A549 (cell line): ENCODE measurements at regions not wholly inside any gene's neighbourhood (a gene's known extent, or its start where the extent isn't known, plus 50 kb on each side); places are given as distances from the start of the nearest gene placed in this dataset.
A peak's percentile ranks its signal among the peaks of the same experiment; 100 is the strongest.

Experiments used
- ATAC-seq, 2 experiments: fragments of 200-7000 bp in 1 of 2; fragments of >200 bp in 1 of 2; cut with Nextera tagmentation in 1 of 2; cut with Tn5 transposase in 1 of 2; 3 replicates each; pipeline versions ENCODE4 v1.8.0 to v1.9.1; 2018 to 2020; ENCODE audit warnings: mild to moderate bottlenecking in 1 of 2, moderate library complexity in 1 of 2
- CTCF ChIA-PET: fragments of 300-600 bp; sonication (Branson Sonifier 250); formaldehyde crosslinking; extraction: SDS; loops from one replicate; lab custom pipeline; 2021; ENCODE audit warnings: antibody characterized with exemption, inconsistent platforms; lab: Yijun Ruan, JAX
- POLR2A ChIA-PET: fragments of 350-600 bp; formaldehyde crosslinking; extraction: SDS; loops from one replicate; lab custom pipeline; 2021; ENCODE audit warnings: antibody characterized with exemption, inconsistent platforms; lab: Yijun Ruan, JAX
- DNase-seq, 2 experiments: peaks; one replicate each; pipeline versions ENCODE4 v3.0.0 to v3.0.0-alpha.2; 2011 to 2016; ENCODE audit warnings: low read depth in 1 of 2, low spot score in 1 of 2
- FAIRE-seq: peaks from 2 replicates; lab custom pipeline; 2011; peaks lifted over from hg19 to GRCh38; lab: Jason Lieb, UNC
- H3K27ac ChIP-seq, 2 experiments: fragments of >200 bp; sonication (Bioruptor Twin); formaldehyde crosslinking; 3 replicates each; pipeline ENCODE4 v1.5.1; 2016 to 2017
- H3K4me1 ChIP-seq: fragments of >200 bp; sonication (Bioruptor Twin); formaldehyde crosslinking; 3 replicates; pipeline ENCODE4 v1.6.1; 2016
- H3K4me2 ChIP-seq: fragments of >200 bp; sonication (Bioruptor Twin); formaldehyde crosslinking; 3 replicates; pipeline ENCODE4 v1.6.1; 2016
- H3K4me3 ChIP-seq: fragments of >200 bp; sonication (Bioruptor Twin); formaldehyde crosslinking; 3 replicates; pipeline ENCODE4 v1.5.1; 2016
- H3K9me3 ChIP-seq: fragments of >200 bp; sonication (Bioruptor Twin); formaldehyde crosslinking; 3 replicates; pipeline ENCODE4 v1.6.1; 2016
- ATOH8 ChIP-seq: fragments of 250-450 bp; sonication (Bioruptor Pico); IDR thresholded peaks from 2 replicates; pipeline ENCODE4 v1.5.0; 2020; ENCODE audit warnings: low read depth, mild to moderate bottlenecking, moderate library complexity
- BHLHE40 ChIP-seq: IDR thresholded peaks from 2 replicates; pipeline ENCODE4 v1.6.1; 2012; ENCODE audit warnings: low read depth, low read length, inconsistent platforms
- CBX8 ChIP-seq: fragments of 200-600 bp; sonication (generic); IDR thresholded peaks from 2 replicates; pipeline ENCODE4 v1.6.1; 2016
- CEBPB ChIP-seq, 2 experiments: fragments of >200 bp in 1 of 2; sonication (Bioruptor Twin) in 1 of 2; formaldehyde crosslinking in 1 of 2; IDR thresholded peaks; 2 replicates each; pipeline ENCODE4 v1.6.1; 2012 to 2016
- EHF ChIP-seq: fragments of 250-450 bp; sonication (Bioruptor Pico); IDR thresholded peaks from 2 replicates; pipeline ENCODE4 v1.5.0; 2020; ENCODE audit warnings: mild to moderate bottlenecking
- ELK1 ChIP-seq: fragments of 150-350 bp; IDR thresholded peaks from 2 replicates; pipeline ENCODE4 v1.6.1; 2014; ENCODE audit warnings: low read depth, mild to moderate bottlenecking, low read length
- EP300 ChIP-seq, 2 experiments: fragments of >200 bp; sonication (Bioruptor Twin); formaldehyde crosslinking; IDR thresholded peaks; 2 replicates in 1 of 2; 3 replicates in 1 of 2; pipeline ENCODE4 v1.6.1; 2016 to 2017
- ESRRA ChIP-seq: fragments of 150-350 bp; IDR thresholded peaks from 2 replicates; pipeline ENCODE4 v1.6.1; 2014; ENCODE audit warnings: mild to moderate bottlenecking, low read length, borderline replicate concordance
- FOXS1 ChIP-seq: fragments of 250-450 bp; sonication (Bioruptor Pico); IDR thresholded peaks from 2 replicates; pipeline ENCODE4 v1.5.0; 2020; ENCODE audit warnings: mild to moderate bottlenecking, moderate library complexity
- GATA3 ChIP-seq: IDR thresholded peaks from 2 replicates; pipeline ENCODE4 v1.6.1; 2012; ENCODE audit warnings: borderline replicate concordance
- HDAC2 ChIP-seq: fragments of 200-600 bp; sonication (generic); IDR thresholded peaks from 2 replicates; pipeline ENCODE4 v1.6.1; 2016
- HES2 ChIP-seq: fragments of >200 bp; sonication (Bioruptor Twin); formaldehyde crosslinking; IDR thresholded peaks from 2 replicates; pipeline ENCODE4 v1.6.1; 2016
- HEYL ChIP-seq: fragments of 250-450 bp; sonication (Bioruptor Pico); IDR thresholded peaks from 2 replicates; pipeline ENCODE4 v1.8.0; 2021; ENCODE audit warnings: mild to moderate bottlenecking, moderate library complexity
- HOXA7 ChIP-seq: fragments of 250-450 bp; sonication (Bioruptor Pico); IDR thresholded peaks from 2 replicates; pipeline ENCODE4 v1.5.0; 2020; ENCODE audit warnings: mild to moderate bottlenecking, moderate library complexity
- HOXB5 ChIP-seq: fragments of 250-450 bp; sonication (Bioruptor Pico); IDR thresholded peaks from 2 replicates; pipeline ENCODE4 v1.5.0; 2020; ENCODE audit warnings: mild to moderate bottlenecking, moderate library complexity
- JUNB ChIP-seq: fragments of >200 bp; sonication (Bioruptor Twin); formaldehyde crosslinking; IDR thresholded peaks from 2 replicates; pipeline ENCODE4 v1.6.1; 2016
- KDM5A ChIP-seq: fragments of 200-600 bp; sonication (generic); IDR thresholded peaks from 2 replicates; pipeline ENCODE4 v1.6.1; 2016; ENCODE audit warnings: antibody characterized with exemption, mild to moderate bottlenecking
- MAFK ChIP-seq: fragments of 450-650 bp; IDR thresholded peaks from 2 replicates; pipeline ENCODE4 v1.6.1; 2014; ENCODE audit not compliant: partially characterized antibody
- MAX ChIP-seq: IDR thresholded peaks from 2 replicates; pipeline ENCODE4 v1.6.1; 2012
- MYC ChIP-seq: IDR thresholded peaks from 2 replicates; pipeline ENCODE4 v1.6.1; 2012; ENCODE audit warnings: mild to moderate bottlenecking, inconsistent platforms, low read length, improper control_type of control experiment, borderline replicate concordance
- PHF8 ChIP-seq: fragments of 200-600 bp; sonication (generic); IDR thresholded peaks from 2 replicates; pipeline ENCODE4 v1.6.1; 2016; ENCODE audit warnings: low read depth, mild to moderate bottlenecking, antibody characterized with exemption, moderate library complexity, borderline replicate concordance
- POLR2A ChIP-seq: IDR thresholded peaks from 2 replicates; pipeline ENCODE4 v1.6.1; 2012; ENCODE audit warnings: mild to moderate bottlenecking, low read length
- POLR2AphosphoS2 ChIP-seq: conservative IDR thresholded peaks from 2 replicates; pipeline ENCODE4 v1.6.1; 2012; ENCODE audit warnings: low read length, improper control_type of control experiment, inconsistent platforms
- RAD21 ChIP-seq, 2 experiments: fragments of >200 bp in 1 of 2; sonication (Bioruptor Twin) in 1 of 2; formaldehyde crosslinking in 1 of 2; IDR thresholded peaks in 1 of 2; conservative IDR thresholded peaks in 1 of 2; 2 replicates in 1 of 2; 3 replicates in 1 of 2; pipeline ENCODE4 v1.6.1; 2012 to 2018; ENCODE audit warnings: inconsistent platforms in 1 of 2
- RFX5 ChIP-seq: fragments of 450-650 bp; IDR thresholded peaks from 2 replicates; pipeline ENCODE4 v1.7.1; 2014; ENCODE audit warnings: antibody characterized with exemption, mild to moderate bottlenecking, moderate library complexity
- TFCP2L1 ChIP-seq: fragments of 250-450 bp; sonication (Bioruptor Pico); IDR thresholded peaks from 2 replicates; pipeline ENCODE4 v1.5.0; 2021; ENCODE audit warnings: mild to moderate bottlenecking
- ZFP36 ChIP-seq: fragments of 450-650 bp; IDR thresholded peaks from 2 replicates; pipeline ENCODE4 v1.6.1; 2014; ENCODE audit warnings: borderline replicate concordance; ENCODE audit not compliant: partially characterized antibody
- ZNF302 ChIP-seq: fragments of 250-450 bp; sonication (Bioruptor Pico); IDR thresholded peaks from 2 replicates; pipeline ENCODE4 v1.9.0; 2021; ENCODE audit warnings: inconsistent platforms, mild to moderate bottlenecking, moderate library complexity
- ZSCAN20 ChIP-seq: fragments of 250-450 bp; sonication (Bioruptor Pico); IDR thresholded peaks from 2 replicates; pipeline ENCODE4 v1.8.0; 2022; ENCODE audit warnings: mild to moderate bottlenecking, moderate library complexity
- WGBS: methylation state at CpG from one replicate; pipeline ENCODE4 v1.1.6; 2017; ENCODE audit errors: missing lambda C conversion rate; 5-methylcytosine and 5-hydroxymethylcytosine counted together

- TF ChIP-seq RFX5: no peak
- TF ChIP-seq PHF8: no peak
- no peak for TF ChIP-seq TFCP2L1
- no peak for TF ChIP-seq BHLHE40
- no peak for TF ChIP-seq HOXA7 (CRISPR knock-in tag)
- no peak for TF ChIP-seq JUNB
- no peak for TF ChIP-seq CEBPB (IDR thresholded peaks at IDR 0.05)
Observed at GRCh38 chr12:43095669-43096280, 456.2 kb downstream of the ADAMTS20 start (continued).

- TF ChIP-seq ATOH8 (CRISPR knock-in tag) (no peak), ZFP36 (no peak), POLR2A (no peak), RAD21 (conservative IDR thresholded peaks at IDR 0.05 in 1 of 2, IDR thresholded peaks at IDR 0.05 in 1 of 2) (no peak), HDAC2 (no peak), HES2 (no peak), HOXA7 (CRISPR knock-in tag) (no peak)
Observed at GRCh38 chr12:43094886-43095575, 457.0 kb downstream of the ADAMTS20 start.

GRCh38 chr12:43090981-43091380 is 461.0 kb downstream of the ADAMTS20 start:
- 57% methylated on average over 2 of the region's 2 CpGs for WGBS
- CTCF ChIA-PET: interaction anchor here (1.3 kb wide), 1 partner anchor 10 kb away, joined by 3 read pairs; no protein-coding TSS in a partner anchor
- no peak for TF ChIP-seq HOXA7 (CRISPR knock-in tag)
- TF ChIP-seq ELK1: no peak
- TF ChIP-seq CBX8: no peak

More at GRCh38 chr12:43094886-43095575, 457.0 kb downstream of the ADAMTS20 start:
- FAIRE-seq (no peak), DNase-seq (no peak), ATAC-seq (no peak)
- H3K9me3 ChIP-seq: no peaks in the 10 kb centered on the region
- no peak overlapping the region for H3K4me3 ChIP-seq
- no peaks in the 10 kb centered on the region for H3K4me1 ChIP-seq
- H3K4me2 ChIP-seq: no peak overlapping the region
- ChIA-PET CTCF (interaction anchor here (0.7 to 1.0 kb wide), 2 partner anchors 20 to 51 kb away, joined by 3 read pairs; no protein-coding TSS in a partner anchor), POLR2A (no interaction called here)
- no peak overlapping the region for H3K27ac ChIP-seq
- WGBS: 5% methylated on average over 2 of the region's 2 CpGs

GRCh38 chr12:43087195-43088091 is 464.6 kb downstream of the ADAMTS20 start:
- ATAC-seq (no peak), FAIRE-seq (peak; percentile 23), DNase-seq (no peak)
- CTCF ChIA-PET: no interaction called here
- Histone ChIP-seq H3K4me3 (no peak overlapping the region), H3K27ac (no peak overlapping the region), H3K4me2 (no peak overlapping the region), H3K9me3 (peaks cover 18% of the 10 kb centered on the region), H3K4me1 (no peaks in the 10 kb centered on the region)
- POLR2A ChIA-PET: no interaction called here
- 11% methylated on average over 3 of the region's 3 CpGs for WGBS
- TF ChIP-seq EP300 (IDR thresholded peaks at IDR 0.05) (no peak), CBX8 (no peak), MAX (no peak), KDM5A (no peak), HEYL (no peak), HES2 (no peak), TFCP2L1 (no peak), ZNF302 (CRISPR knock-in tag) (no peak), MAFK (no peak), HOXB5 (CRISPR knock-in tag) (no peak), POLR2AphosphoS2 (no peak), ESRRA (no peak), FOXS1 (CRISPR knock-in tag) (no peak), MYC (no peak), HOXA7 (CRISPR knock-in tag) (no peak), GATA3 (no peak), EHF (CRISPR knock-in tag) (no peak), PHF8 (no peak), ZSCAN20 (CRISPR knock-in tag) (no peak)

More at GRCh38 chr12:43090981-43091380, 461.0 kb downstream of the ADAMTS20 start:
- Histone ChIP-seq H3K9me3 (peaks cover 4% of the 10 kb centered on the region; the same call in 2 of the 3 replicates), H3K27ac (no peak overlapping the region), H3K4me1 (no peaks in the 10 kb centered on the region), H3K4me3 (no peak overlapping the region), H3K4me2 (no peak overlapping the region)
- DNase-seq (no peak), ATAC-seq (no peak), FAIRE-seq (no peak)
- POLR2A ChIA-PET: no interaction called here
